ENCODE measurements at regions not wholly inside any gene's neighbourhood (a gene's known extent, or its start where the extent isn't known, plus 50 kb on each side); places are given as distances from the start of the nearest gene placed in this dataset.

DNA sequence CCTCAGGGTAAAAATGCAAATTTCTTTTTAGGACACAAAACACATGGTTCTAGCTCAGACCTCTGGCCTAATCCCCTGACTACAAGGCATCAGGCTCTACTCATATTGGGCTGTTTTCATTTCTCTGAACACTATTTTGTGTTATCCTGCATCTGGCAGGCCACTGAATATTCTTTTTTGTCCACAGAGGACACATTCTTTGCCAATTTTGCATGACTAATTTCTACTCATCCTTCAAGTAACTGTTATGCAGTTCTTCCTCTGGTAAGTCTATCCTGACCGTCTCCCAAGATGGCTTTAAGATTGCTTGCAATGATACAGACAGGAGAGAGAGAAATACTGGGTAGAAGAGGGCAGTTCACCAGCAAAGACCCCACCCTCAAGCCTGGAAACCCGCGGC, 107.6 kb upstream of the RGPD4 start:
- H3K4me2 ChIP-seq: no peak overlapping the region
- TF ChIP-seq YY1 (IDR thresholded peaks at IDR 0.05; ENCODE audit: low read depth) (no peak), TCF12 (IDR thresholded peaks at IDR 0.05) (no peak), PBX3 (IDR thresholded peaks at IDR 0.05) (no peak), TAF1 (IDR thresholded peaks at IDR 0.05; ENCODE audit: borderline replicate concordance, low read depth, low read length) (no peak)
- TF ChIP-seq, protein P1, sequence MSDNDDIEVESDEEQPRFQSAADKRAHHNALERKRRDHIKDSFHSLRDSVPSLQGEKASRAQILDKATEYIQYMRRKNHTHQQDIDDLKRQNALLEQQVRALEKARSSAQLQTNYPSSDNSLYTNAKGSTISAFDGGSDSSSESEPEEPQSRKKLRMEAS (IDR thresholded peaks at IDR 0.05; ENCODE audit: low read depth): no peak
- ChIA-PET CTCF (no interaction called here), POLR2A (no interaction called here)
- no peaks in the 10 kb centered on the region for H3K36me3 ChIP-seq (replicated peaks in 1 of 2; ENCODE audit: control insufficient read depth in 1 of 2, insufficient read depth in 2 of 2, low read length in 1 of 2)
- no peaks in the 10 kb centered on the region for H3K79me2 ChIP-seq (ENCODE audit: insufficient read depth)
- no peaks in the 10 kb centered on the region for H3K9me2 ChIP-seq
- H2AFZ ChIP-seq (ENCODE audit: low read depth): no peak overlapping the region
- H3K4me1 ChIP-seq (ENCODE audit: control insufficient read depth in 1 of 2, insufficient read depth in 2 of 2, low read depth in 1 of 2, low read length in 1 of 2): peaks cover 0 to 2% of the 10 kb centered on the region in 2 experiments; a peak in 1 of 4 replicates
- no peak for DNase-seq
- no peak overlapping the region for H3K27ac ChIP-seq (ENCODE audit: low read depth in 2 of 2, low read length in 1 of 2)
- no peaks in the 10 kb centered on the region for H4K20me1 ChIP-seq (ENCODE audit: insufficient read depth)
- H3F3A ChIP-seq (replicated peaks; ENCODE audit: insufficient read depth): no peaks in the 10 kb centered on the region
- H3K4me3 ChIP-seq (ENCODE audit: low read depth in 2 of 2, low read length in 1 of 2): no peak overlapping the region
- H3K9ac ChIP-seq: no peak overlapping the region
- no peaks in the 10 kb centered on the region for H3K27me3 ChIP-seq (ENCODE audit: insufficient read depth)
- WGBS (ENCODE audit: low lambda C conversion rate): 83% methylated on average over 3 of the region's 3 CpGs
- no peaks in the 10 kb centered on the region for H3K9me3 ChIP-seq

- ChIA-PET CTCF (no interaction called here), POLR2A (no interaction called here)
- no peaks in the 10 kb centered on the region for H3K27me3 ChIP-seq (ENCODE audit: insufficient read depth)
- no peaks in the 10 kb centered on the region for H3K79me2 ChIP-seq (ENCODE audit: insufficient read depth)
- no peak overlapping the region for H3K4me3 ChIP-seq (ENCODE audit: low read depth in 2 of 2, low read length in 1 of 2)
- no peak overlapping the region for H3K9ac ChIP-seq
- H3K27ac ChIP-seq (ENCODE audit: low read depth in 2 of 2, low read length in 1 of 2): no peak overlapping the region
- 27% methylated on average over 6 of the region's 7 CpGs for WGBS (ENCODE audit: low lambda C conversion rate)
- no peak for DNase-seq
- no peaks in the 10 kb centered on the region for H3F3A ChIP-seq (replicated peaks; ENCODE audit: insufficient read depth)
- H4K20me1 ChIP-seq (ENCODE audit: insufficient read depth): no peaks in the 10 kb centered on the region
- H3K36me3 ChIP-seq (replicated peaks in 1 of 2; ENCODE audit: control insufficient read depth in 1 of 2, insufficient read depth in 2 of 2, low read length in 1 of 2): no peaks in the 10 kb centered on the region
- H3K4me2 ChIP-seq: no peak overlapping the region
- no peaks in the 10 kb centered on the region for H3K9me3 ChIP-seq
- H3K4me1 ChIP-seq (ENCODE audit: control insufficient read depth in 1 of 2, insufficient read depth in 2 of 2, low read depth in 1 of 2, low read length in 1 of 2): no peaks in the 10 kb centered on the region
- H3K9me2 ChIP-seq: no peaks in the 10 kb centered on the region
- no peak overlapping the region for H2AFZ ChIP-seq (ENCODE audit: low read depth)
- TF ChIP-seq TAF1 (IDR thresholded peaks at IDR 0.05; ENCODE audit: borderline replicate concordance, low read depth, low read length): no peak
- no peak for TF ChIP-seq ELF1 (IDR thresholded peaks at IDR 0.05)
- no peak for TF ChIP-seq NRF1 (IDR thresholded peaks at IDR 0.05; ENCODE audit: low read depth, low read length)
- no peak for TF ChIP-seq SMC3 (IDR thresholded peaks at IDR 0.05; ENCODE audit: low read depth, low read length)
- TF ChIP-seq CHD2 (IDR thresholded peaks at IDR 0.05; ENCODE audit: low read length, partially characterized antibody): no peak
- no peak for TF ChIP-seq RFX5 (IDR thresholded peaks at IDR 0.05; ENCODE audit: low read length)
- TF ChIP-seq YY1 (IDR thresholded peaks at IDR 0.05; ENCODE audit: low read depth): no peak
- TF ChIP-seq EZH2phosphoT487 (IDR thresholded peaks at IDR 0.05; ENCODE audit: borderline replicate concordance, low read depth): no peak
- TF ChIP-seq FOXM1 (IDR thresholded peaks at IDR 0.05; ENCODE audit: low read depth): no peak
- TF ChIP-seq CTCF (IDR thresholded peaks at IDR 0.05): no peak
- TF ChIP-seq REST (IDR thresholded peaks at IDR 0.05; ENCODE audit: low read depth, low read length): no peak
- TF ChIP-seq RAD21 (IDR thresholded peaks at IDR 0.05; ENCODE audit: low read length): no peak
- no peak for TF ChIP-seq ZBTB33 (IDR thresholded peaks at IDR 0.05; ENCODE audit: borderline replicate concordance, low read depth)
- TF ChIP-seq FOXJ3 (CRISPR knock-in tag; IDR thresholded peaks at IDR 0.05): no peak
- TF ChIP-seq NFIC (IDR thresholded peaks at IDR 0.05; ENCODE audit: borderline replicate concordance): no peak
- TF ChIP-seq, protein P2, sequence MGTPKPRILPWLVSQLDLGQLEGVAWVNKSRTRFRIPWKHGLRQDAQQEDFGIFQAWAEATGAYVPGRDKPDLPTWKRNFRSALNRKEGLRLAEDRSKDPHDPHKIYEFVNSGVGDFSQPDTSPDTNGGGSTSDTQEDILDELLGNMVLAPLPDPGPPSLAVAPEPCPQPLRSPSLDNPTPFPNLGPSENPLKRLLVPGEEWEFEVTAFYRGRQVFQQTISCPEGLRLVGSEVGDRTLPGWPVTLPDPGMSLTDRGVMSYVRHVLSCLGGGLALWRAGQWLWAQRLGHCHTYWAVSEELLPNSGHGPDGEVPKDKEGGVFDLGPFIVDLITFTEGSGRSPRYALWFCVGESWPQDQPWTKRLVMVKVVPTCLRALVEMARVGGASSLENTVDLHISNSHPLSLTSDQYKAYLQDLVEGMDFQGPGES (IDR thresholded peaks at IDR 0.05; ENCODE audit: low read depth, low read length): no peak
- TF ChIP-seq GATA2 (CRISPR knock-in tag; IDR thresholded peaks at IDR 0.05): no peak
Observed at GRCh38 chr2:107719836-107720235, 106.9 kb upstream of the RGPD4 start.

Data from SK-N-SH (cell line).